ENCODE measurements at regions not wholly inside any gene's neighbourhood (a gene's known extent, or its start where the extent isn't known, plus 50 kb on each side); places are given as distances from the start of the nearest gene placed in this dataset.

- H3K27me3 ChIP-seq (ENCODE audit: control insufficient read depth in 1 of 2, insufficient read depth in 2 of 2, low read length in 2 of 2), result no peaks in the 10 kb centered on the region
- H3K4me3 ChIP-seq (replicated peaks in 1 of 3; ENCODE audit: insufficient read depth in 1 of 3, low read depth in 2 of 3, low read length in 3 of 3), result no peak overlapping the region
- H3K27ac ChIP-seq (ENCODE audit: extremely low read length, insufficient read depth, low read length), result no peak overlapping the region
- no peaks in the 10 kb centered on the region for H4K20me1 ChIP-seq (ENCODE audit: insufficient read depth, low read length)
- 0% methylated on average over 1 of the region's 1 CpG for WGBS (ENCODE audit: low lambda C conversion rate)
- FAIRE-seq (no peak), ATAC-seq (no peak), DNase-seq (ENCODE audit: low spot score) (no peak)
- ChIA-PET POLR2A (no interaction called here), CTCF (ENCODE audit: low intra/inter-chr PET ratio, low total read pairs) (no interaction called here)
- no peaks in the 10 kb centered on the region for H3K9me3 ChIP-seq (ENCODE audit: low read length)
- intact Hi-C loops (cut with micrococcal nuclease; ENCODE audit: unreplicated experiment), result no loop called here
- H3K9ac ChIP-seq (ENCODE audit: insufficient read depth, low read depth, low read length), result no peak overlapping the region
- H3K79me2 ChIP-seq (ENCODE audit: insufficient read depth, low read length), result no peaks in the 10 kb centered on the region
- no peak overlapping the region for H2AFZ ChIP-seq (ENCODE audit: low read length)
- H3K4me1 ChIP-seq (ENCODE audit: insufficient read depth, low read length), result no peaks in the 10 kb centered on the region
- no peak for TF ChIP-seq NFYC (CRISPR knock-in tag; IDR thresholded peaks at IDR 0.05)
- no TSS peak for BruUV-seq (replicated peaks)
- no peaks in the 10 kb centered on the region for H3K36me3 ChIP-seq (replicated peaks in 1 of 2; ENCODE audit: control insufficient read depth in 1 of 2, insufficient read depth in 2 of 2, low read length in 2 of 2)
- H3K4me2 ChIP-seq (ENCODE audit: low read depth, low read length), result no peak overlapping the region
- in situ Hi-C loops (cut with HindIII; ENCODE audit: extremely low pct_ligation_motif_present, low pct_unique_long_range_greater_than_20kb), result no loop called here
Measured at GRCh38 chr3:176574786-176575185, 622.5 kb downstream of the TBL1XR1 start.

DNA sequence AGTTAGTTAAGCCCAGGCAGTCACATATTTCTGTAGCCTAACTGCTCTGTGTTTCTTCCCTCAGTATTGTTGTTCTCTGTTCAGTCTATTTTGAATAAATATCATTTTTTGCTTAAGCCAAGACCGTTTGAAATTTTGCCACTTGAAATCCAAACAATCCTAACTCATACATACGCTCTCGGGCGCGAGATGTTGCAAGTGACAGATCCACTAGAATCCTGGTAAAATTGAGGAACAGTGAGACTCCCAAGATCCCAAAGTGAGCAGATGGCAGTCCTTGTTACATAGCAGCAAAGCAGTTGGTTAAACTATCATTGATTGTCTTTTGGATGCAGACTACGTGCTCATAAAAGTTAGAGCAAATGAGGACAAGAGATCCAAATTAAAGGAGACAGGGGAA lies 625.4 kb downstream of the TBL1XR1 start:
- DNase-seq (ENCODE audit: low spot score), result no peak
- Histone ChIP-seq H2AFZ (ENCODE audit: low read length) (no peak overlapping the region), H3K4me1 (ENCODE audit: insufficient read depth, low read length) (no peaks in the 10 kb centered on the region), H3K4me3 (replicated peaks in 1 of 3; ENCODE audit: insufficient read depth in 1 of 3, low read depth in 2 of 3, low read length in 3 of 3) (no peak overlapping the region), H3K9ac (ENCODE audit: insufficient read depth, low read depth, low read length) (no peak overlapping the region), H3K79me2 (ENCODE audit: insufficient read depth, low read length) (no peaks in the 10 kb centered on the region), H3K27ac (ENCODE audit: extremely low read length, insufficient read depth, low read length) (no peak overlapping the region), H4K20me1 (ENCODE audit: insufficient read depth, low read length) (no peaks in the 10 kb centered on the region), H3K4me2 (ENCODE audit: low read depth, low read length) (no peak overlapping the region), H3K36me3 (replicated peaks in 1 of 2; ENCODE audit: control insufficient read depth in 1 of 2, insufficient read depth in 2 of 2, low read length in 2 of 2) (no peaks in the 10 kb centered on the region), H3K9me3 (ENCODE audit: low read length) (no peaks in the 10 kb centered on the region), H3K27me3 (ENCODE audit: control insufficient read depth in 1 of 2, insufficient read depth in 2 of 2, low read length in 2 of 2) (no peaks in the 10 kb centered on the region)
- TF ChIP-seq ZNF362 (CRISPR knock-in tag; IDR thresholded peaks at IDR 0.05; ENCODE audit: borderline replicate concordance) (no peak), ZNF251 (CRISPR knock-in tag; IDR thresholded peaks at IDR 0.05) (no peak), PHF20 (CRISPR knock-in tag; IDR thresholded peaks at IDR 0.05) (no peak), ZNF891 (CRISPR knock-in tag; IDR thresholded peaks at IDR 0.05) (no peak), ZNF207 (IDR thresholded peaks at IDR 0.05; ENCODE audit: borderline replicate concordance) (no peak), ZSCAN30 (CRISPR knock-in tag; IDR thresholded peaks at IDR 0.05) (no peak), KAT8 (CRISPR knock-in tag; IDR thresholded peaks at IDR 0.05) (no peak), ZNF782 (CRISPR knock-in tag; IDR thresholded peaks at IDR 0.05; ENCODE audit: borderline replicate concordance) (no peak), ZNF773 (CRISPR knock-in tag; IDR thresholded peaks at IDR 0.05; ENCODE audit: borderline replicate concordance) (no peak), SUZ12 (IDR thresholded peaks at IDR 0.05; ENCODE audit: low read depth, low read length) (no peak)
- TF ChIP-seq, protein P1, sequence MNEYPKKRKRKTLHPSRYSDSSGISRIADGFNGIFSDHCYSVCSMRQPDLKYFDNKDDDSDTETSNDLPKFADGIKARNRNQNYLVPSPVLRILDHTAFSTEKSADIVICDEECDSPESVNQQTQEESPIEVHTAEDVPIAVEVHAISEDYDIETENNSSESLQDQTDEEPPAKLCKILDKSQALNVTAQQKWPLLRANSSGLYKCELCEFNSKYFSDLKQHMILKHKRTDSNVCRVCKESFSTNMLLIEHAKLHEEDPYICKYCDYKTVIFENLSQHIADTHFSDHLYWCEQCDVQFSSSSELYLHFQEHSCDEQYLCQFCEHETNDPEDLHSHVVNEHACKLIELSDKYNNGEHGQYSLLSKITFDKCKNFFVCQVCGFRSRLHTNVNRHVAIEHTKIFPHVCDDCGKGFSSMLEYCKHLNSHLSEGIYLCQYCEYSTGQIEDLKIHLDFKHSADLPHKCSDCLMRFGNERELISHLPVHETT (CRISPR knock-in tag; conservative IDR thresholded peaks at IDR 0.05), result no peak
- WGBS (ENCODE audit: low lambda C conversion rate), result 69% methylated on average over 6 of the region's 6 CpGs
- in situ Hi-C loops (cut with HindIII; ENCODE audit: extremely low pct_ligation_motif_present, low pct_unique_long_range_greater_than_20kb), result no loop called here
- FAIRE-seq, result no peak
- no peak for ATAC-seq
- no TSS peak for BruUV-seq (replicated peaks)
- POLR2A ChIA-PET, result no interaction called here
- intact Hi-C loops (cut with micrococcal nuclease; ENCODE audit: unreplicated experiment), result no loop called here
- CTCF ChIA-PET (ENCODE audit: low intra/inter-chr PET ratio, low total read pairs), result no interaction called here
